ENCODE measurements at regions not wholly inside any gene's neighbourhood (a gene's known extent, or its start where the extent isn't known, plus 50 kb on each side); places are given as distances from the start of the nearest gene placed in this dataset.
"Not testable (repeated sequence)": the region's sequence is repeated elsewhere in the genome, so short reads cannot be mapped to it uniquely, and the experiment has no call there.

DNA sequence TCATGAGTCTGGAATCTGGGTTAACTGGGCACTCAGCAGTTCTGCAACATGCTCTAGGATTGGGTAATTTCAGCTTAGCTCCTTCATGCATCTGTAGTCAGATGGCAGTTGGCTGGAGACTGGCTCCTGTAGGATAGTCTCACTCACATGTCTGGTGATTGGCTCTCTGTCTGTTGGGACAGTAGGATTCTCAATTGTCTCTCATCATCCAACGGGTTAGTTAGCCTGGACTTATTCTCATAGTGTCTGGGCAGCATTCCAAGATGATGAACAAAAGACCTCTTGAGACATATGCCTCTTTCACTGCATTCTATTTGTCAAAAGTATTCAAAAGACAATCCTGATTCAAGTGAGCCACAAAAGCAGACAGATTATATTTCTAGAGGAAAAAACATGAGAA lies 795.6 kb upstream of the GALNTL6 start:
- DNase-seq (ENCODE audit: extremely low read depth, low read depth), result no peak

GRCh38 chr4:171016145-171016544 lies 797.1 kb upstream of the GALNTL6 start:
- DNase-seq (ENCODE audit: extremely low read depth, low read depth), result no peak

DNA sequence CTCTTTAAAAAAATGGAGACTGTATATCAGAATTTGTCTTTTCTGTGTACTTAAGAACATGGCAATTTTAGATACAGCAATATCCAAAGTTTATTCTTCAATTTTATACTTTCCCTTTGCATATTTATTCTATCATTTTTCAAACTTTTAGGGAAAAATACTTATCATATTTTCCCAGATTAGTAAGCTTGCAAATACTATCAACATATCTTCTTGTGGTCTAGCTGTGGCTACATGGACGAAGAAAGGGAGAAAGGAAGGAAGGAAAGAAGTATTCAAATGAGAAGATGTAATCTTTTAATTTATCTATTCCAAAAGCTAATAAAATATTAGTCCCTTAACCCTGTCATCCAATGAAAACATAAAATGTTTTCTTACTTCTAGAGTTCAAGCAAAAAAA lies 797.8 kb upstream of the GALNTL6 start:
- no peak for DNase-seq (ENCODE audit: extremely low read depth, low read depth)

- DNase-seq (ENCODE audit: extremely low read depth, low read depth), result no peak
Observed at GRCh38 chr4:171007618-171008390, 805.4 kb upstream of the GALNTL6 start.

DNA sequence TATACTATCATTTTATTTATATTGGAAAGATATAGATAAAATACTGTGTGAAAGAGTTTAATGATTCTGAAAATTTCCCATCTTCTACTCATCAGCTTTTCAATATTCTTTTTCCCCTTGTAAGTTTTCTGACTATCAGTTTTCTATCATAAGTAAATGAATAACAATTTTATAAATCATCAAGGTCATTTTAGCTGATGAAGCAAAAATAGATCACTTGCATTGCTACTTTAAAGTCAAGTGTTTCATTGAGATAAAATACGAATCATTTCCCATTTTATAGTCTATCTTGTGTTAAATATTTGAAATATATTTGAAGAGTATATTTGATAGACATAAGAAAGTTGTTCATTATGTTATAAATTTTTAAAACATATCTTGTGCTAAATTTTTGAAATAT lies 811.0 kb upstream of the GALNTL6 start:
- DNase-seq (ENCODE audit: extremely low read depth, low read depth), result no peak

GRCh38 chr4:170990989-170991589 lies 822.1 kb upstream of the GALNTL6 start:
- DNase-seq (ENCODE audit: extremely low read depth, low read depth), result peak; percentile 37

DNA sequence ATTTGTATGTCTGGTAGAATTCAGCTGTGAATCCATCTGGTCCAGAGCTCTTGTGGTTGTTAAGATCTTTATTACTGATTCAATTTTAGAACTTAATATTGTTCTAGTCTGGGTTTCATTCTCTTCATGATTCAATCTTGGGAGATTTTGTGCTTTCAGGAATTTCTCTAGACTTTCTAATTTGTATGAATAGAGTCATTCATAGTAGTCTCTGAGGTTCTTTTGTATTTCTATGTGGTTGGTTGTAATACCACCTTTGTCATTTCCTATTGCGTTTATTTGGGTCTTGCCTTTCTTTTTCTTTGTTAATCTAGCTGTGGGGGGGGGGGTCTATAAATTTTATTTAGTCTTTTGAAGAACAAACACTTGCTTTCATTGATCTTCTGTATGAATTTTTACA lies 824.8 kb upstream of the GALNTL6 start:
- no peak for DNase-seq (ENCODE audit: extremely low read depth, low read depth)

GRCh38 chr4:170979736-170980135 lies 833.5 kb upstream of the GALNTL6 start:
- no peak for DNase-seq (ENCODE audit: extremely low read depth, low read depth)

GRCh38 chr4:170978990-170979389 lies 834.2 kb upstream of the GALNTL6 start:
- DNase-seq (ENCODE audit: extremely low read depth, low read depth), result no peak

GRCh38 chr4:170949084-170949483 lies 859.3 kb upstream of the AADAT start:
- DNase-seq (ENCODE audit: extremely low read depth, low read depth), result no peak

GRCh38 chr4:170940043-170940724 lies 850.4 kb upstream of the AADAT start:
- DNase-seq (ENCODE audit: extremely low read depth, low read depth), result no peak

DNA sequence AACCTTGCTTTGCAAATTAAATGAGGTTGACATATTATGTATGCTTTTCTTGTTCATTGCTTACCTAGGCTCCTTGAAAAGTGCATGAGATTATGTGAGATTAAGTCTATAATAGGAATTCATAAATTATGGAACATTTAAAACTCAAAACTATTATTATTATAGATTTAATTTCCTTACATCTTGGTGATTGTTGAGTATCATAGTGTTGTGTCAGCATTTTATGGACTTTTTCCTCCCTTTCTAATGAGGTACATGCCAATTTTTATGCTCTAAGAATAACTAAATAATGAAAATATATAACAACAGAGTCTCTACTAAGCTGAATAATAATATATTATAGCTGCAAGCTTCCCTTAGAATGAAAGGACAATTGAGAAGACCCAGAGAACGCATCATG lies 848.8 kb upstream of the AADAT start:
- no peak for DNase-seq (ENCODE audit: extremely low read depth, low read depth)

DNA sequence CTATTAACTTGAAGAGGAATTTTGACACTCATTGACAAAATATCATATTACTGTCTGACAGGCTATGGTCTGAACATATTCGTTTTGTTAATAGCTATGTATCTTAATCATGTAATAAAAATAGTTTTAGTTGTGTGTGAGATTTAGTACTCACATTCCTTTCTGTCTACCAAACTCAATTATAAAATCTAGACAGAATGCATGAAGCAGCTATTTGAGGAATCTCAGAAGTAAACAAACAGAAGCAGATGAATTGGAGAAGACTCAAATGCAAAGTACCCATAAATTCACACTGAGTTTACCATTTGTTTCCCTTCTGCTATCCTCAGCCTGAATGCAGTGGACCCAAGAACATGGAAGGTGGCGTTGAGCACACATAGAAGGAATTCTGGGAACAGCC lies 841.6 kb upstream of the AADAT start:
- DNase-seq (ENCODE audit: extremely low read depth, low read depth), result no peak

- no peak for DNase-seq (ENCODE audit: extremely low read depth, low read depth)
Observed at GRCh38 chr4:170888660-170889059, 798.9 kb upstream of the AADAT start.

GRCh38 chr4:170887396-170887795 lies 797.6 kb upstream of the AADAT start:
- DNase-seq (ENCODE audit: extremely low read depth, low read depth), result no peak

- DNase-seq (ENCODE audit: extremely low read depth, low read depth), result no peak
Observed at GRCh38 chr4:170884969-170885570, 795.3 kb upstream of the AADAT start.

DNA sequence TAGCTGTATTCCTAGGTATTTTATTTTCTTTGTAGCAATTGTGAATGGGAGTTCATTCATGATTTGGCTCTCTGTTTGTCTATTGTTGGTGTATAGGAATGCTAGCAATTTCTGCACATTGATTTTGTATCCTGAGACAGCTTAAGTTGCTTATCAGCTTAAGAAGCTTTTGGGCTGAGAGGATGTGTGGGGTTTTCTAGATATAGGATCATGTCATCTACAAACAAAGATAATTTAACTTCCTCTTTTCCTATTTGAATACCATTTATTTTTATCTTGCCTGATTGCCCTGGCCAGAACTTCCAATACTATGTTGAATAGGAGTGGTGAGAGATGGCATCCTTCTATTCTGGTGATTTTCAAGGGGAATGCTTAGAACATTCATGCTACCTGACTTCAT lies 791.9 kb upstream of the AADAT start:
- not testable (repeated sequence) for DNase-seq (ENCODE audit: extremely low read depth, low read depth)

- no peak for DNase-seq (ENCODE audit: extremely low read depth, low read depth)
Observed at GRCh38 chr4:170875868-170876267, 786.1 kb upstream of the AADAT start.

GRCh38 chr4:170872794-170873193 lies 783.0 kb upstream of the AADAT start:
- DNase-seq (ENCODE audit: extremely low read depth, low read depth), result no peak

DNA sequence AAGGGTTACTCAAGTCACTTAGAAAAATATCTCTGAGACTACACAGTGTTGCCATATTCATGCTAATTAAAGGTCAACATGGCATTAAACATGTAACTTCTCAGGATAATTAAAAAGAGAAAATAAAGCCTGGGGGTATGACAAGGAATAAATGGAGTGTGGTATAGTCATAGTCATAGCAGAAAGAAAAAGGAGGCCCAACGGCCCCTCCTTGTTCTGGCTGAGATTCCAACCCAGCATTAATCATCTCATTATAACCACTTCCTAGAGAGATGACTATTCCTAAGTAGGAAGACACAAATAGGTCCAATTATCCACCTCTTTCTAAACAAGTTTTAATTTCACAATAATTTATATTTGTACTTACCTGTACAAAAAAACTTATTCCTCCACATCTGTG lies 778.4 kb upstream of the AADAT start:
- no peak for DNase-seq (ENCODE audit: extremely low read depth, low read depth)

GRCh38 chr4:170854097-170854496 lies 764.3 kb upstream of the AADAT start:
- no peak for DNase-seq (ENCODE audit: extremely low read depth, low read depth)

All from NCI-H460 (cell line).